ENCODE measurements at regions not wholly inside any gene's neighbourhood (a gene's known extent, or its start where the extent isn't known, plus 50 kb on each side); places are given as distances from the start of the nearest gene placed in this dataset.

- Mint-ChIP-seq H3K36me3 (no peaks in the 10 kb centered on the region), H3K4me1 (no peaks in the 10 kb centered on the region), H3K9me3 (no peaks in the 10 kb centered on the region), H3K27me3 (peaks cover 0 to 13% of the 10 kb centered on the region in 2 donors), H3K27ac (no peak overlapping the region), H3K4me3 (no peak overlapping the region)
- Histone ChIP-seq H3K4me1 (ENCODE audit: control insufficient read depth in 1 of 2, extremely low read depth in 1 of 2, insufficient read depth in 2 of 2, low read length in 2 of 2) (no peaks in the 10 kb centered on the region), H3K27ac (ENCODE audit: low read length) (no peak overlapping the region), H3K4me3 (ENCODE audit: control insufficient read depth in 1 of 2, extremely low read depth in 1 of 2, low read length in 1 of 2) (no peak overlapping the region), H3K27me3 (replicated peaks in 1 of 2; ENCODE audit: control insufficient read depth in 2 of 2, extremely low read depth in 1 of 2, insufficient read depth in 2 of 2, low read length in 1 of 2) (no peaks in the 10 kb centered on the region), H3K36me3 (ENCODE audit: control insufficient read depth in 2 of 2, extremely low read depth in 1 of 2, insufficient read depth in 1 of 2, low read length in 1 of 2) (no peaks in the 10 kb centered on the region), H3K9me3 (no peaks in the 10 kb centered on the region)
- ChIA-PET POLR2A (interaction anchor here (0.6 kb wide), 2 partner anchors 209 to 771 kb away, joined by 3 read pairs; no protein-coding TSS in a partner anchor), CTCF (no interaction called here)
- DNase-seq = no peak
- ATAC-seq (replicated peaks in 1 of 4) = no peak
Measured at GRCh38 chr9:31103836-31104235, 1280.6 kb upstream of the ACO1 start.

- H3K27me3 ChIP-seq (replicated peaks in 1 of 2; ENCODE audit: control insufficient read depth in 2 of 2, extremely low read depth in 1 of 2, insufficient read depth in 2 of 2, low read length in 1 of 2) = no peaks in the 10 kb centered on the region
- H3K27ac Mint-ChIP-seq = no peak overlapping the region
- ATAC-seq (replicated peaks in 1 of 4) (no peak), DNase-seq (no peak)
- H3K27ac ChIP-seq (ENCODE audit: low read length) = no peak overlapping the region
- H3K4me1 ChIP-seq (ENCODE audit: control insufficient read depth in 1 of 2, extremely low read depth in 1 of 2, insufficient read depth in 2 of 2, low read length in 2 of 2) = no peaks in the 10 kb centered on the region
- no CpG with 5 or more reads among the region's 4 CpGs for WGBS (ENCODE audit: insufficient coverage)
- no peak overlapping the region for H3K4me3 Mint-ChIP-seq
- no peaks in the 10 kb centered on the region for H3K36me3 Mint-ChIP-seq
- H3K27me3 Mint-ChIP-seq = peaks cover 0 to 13% of the 10 kb centered on the region in 2 donors
- no peaks in the 10 kb centered on the region for H3K36me3 ChIP-seq (ENCODE audit: control insufficient read depth in 2 of 2, extremely low read depth in 1 of 2, insufficient read depth in 1 of 2, low read length in 1 of 2)
- H3K9me3 Mint-ChIP-seq = no peaks in the 10 kb centered on the region
- H3K4me1 Mint-ChIP-seq = no peaks in the 10 kb centered on the region
- H3K9me3 ChIP-seq = no peaks in the 10 kb centered on the region
- POLR2A ChIA-PET = interaction anchor here (0.6 kb wide), 2 partner anchors 208 to 771 kb away, joined by 3 read pairs; no protein-coding TSS in a partner anchor
- CTCF ChIA-PET = no interaction called here
- H3K4me3 ChIP-seq (ENCODE audit: control insufficient read depth in 1 of 2, extremely low read depth in 1 of 2, low read length in 1 of 2) = no peak overlapping the region
Measured at GRCh38 chr9:31104249-31104648, 1280.2 kb upstream of the ACO1 start.

GRCh38 chr9:31112491-31112890 lies 1272.0 kb upstream of the ACO1 start:
- Mint-ChIP-seq H3K4me1 (no peaks in the 10 kb centered on the region), H3K27me3 (peaks cover 2 to 4% of the 10 kb centered on the region in 2 donors), H3K36me3 (no peaks in the 10 kb centered on the region), H3K27ac (no peak overlapping the region), H3K9me3 (no peaks in the 10 kb centered on the region), H3K4me3 (no peak overlapping the region)
- no peaks in the 10 kb centered on the region for H3K9me3 ChIP-seq
- no peak overlapping the region for H3K4me3 ChIP-seq (ENCODE audit: control insufficient read depth in 1 of 2, extremely low read depth in 1 of 2, low read length in 1 of 2)
- DNase-seq (no peak), ATAC-seq (replicated peaks in 1 of 4) (no peak)
- H3K27ac ChIP-seq (ENCODE audit: low read length) = no peak overlapping the region
- H3K36me3 ChIP-seq (ENCODE audit: control insufficient read depth in 2 of 2, extremely low read depth in 1 of 2, insufficient read depth in 1 of 2, low read length in 1 of 2) = no peaks in the 10 kb centered on the region
- CTCF ChIA-PET = no interaction called here
- no peaks in the 10 kb centered on the region for H3K4me1 ChIP-seq (ENCODE audit: control insufficient read depth in 1 of 2, extremely low read depth in 1 of 2, insufficient read depth in 2 of 2, low read length in 2 of 2)
- POLR2A ChIA-PET = no interaction called here
- H3K27me3 ChIP-seq (replicated peaks in 1 of 2; ENCODE audit: control insufficient read depth in 2 of 2, extremely low read depth in 1 of 2, insufficient read depth in 2 of 2, low read length in 1 of 2) = no peaks in the 10 kb centered on the region

GRCh38 chr9:31114346-31114745 lies 1270.1 kb upstream of the ACO1 start:
- CTCF ChIA-PET = no interaction called here
- H3K4me1 ChIP-seq (ENCODE audit: control insufficient read depth in 1 of 2, extremely low read depth in 1 of 2, insufficient read depth in 2 of 2, low read length in 2 of 2) = no peaks in the 10 kb centered on the region
- ATAC-seq (replicated peaks in 1 of 4) (no peak), DNase-seq (no peak)
- H3K9me3 Mint-ChIP-seq = no peaks in the 10 kb centered on the region
- no peak overlapping the region for H3K27ac ChIP-seq (ENCODE audit: low read length)
- H3K27ac Mint-ChIP-seq = no peak overlapping the region
- H3K36me3 Mint-ChIP-seq = no peaks in the 10 kb centered on the region
- H3K9me3 ChIP-seq = no peaks in the 10 kb centered on the region
- no peak overlapping the region for H3K4me3 Mint-ChIP-seq
- H3K27me3 Mint-ChIP-seq = peaks cover 2 to 4% of the 10 kb centered on the region in 2 donors
- POLR2A ChIA-PET = no interaction called here
- no peaks in the 10 kb centered on the region for H3K36me3 ChIP-seq (ENCODE audit: control insufficient read depth in 2 of 2, extremely low read depth in 1 of 2, insufficient read depth in 1 of 2, low read length in 1 of 2)
- no peaks in the 10 kb centered on the region for H3K4me1 Mint-ChIP-seq
- H3K4me3 ChIP-seq (ENCODE audit: control insufficient read depth in 1 of 2, extremely low read depth in 1 of 2, low read length in 1 of 2) = no peak overlapping the region
- 100% methylated on average over 1 of the region's 1 CpG for WGBS (ENCODE audit: insufficient coverage)
- H3K27me3 ChIP-seq (replicated peaks in 1 of 2; ENCODE audit: control insufficient read depth in 2 of 2, extremely low read depth in 1 of 2, insufficient read depth in 2 of 2, low read length in 1 of 2) = no peaks in the 10 kb centered on the region

- H3K4me3 ChIP-seq (ENCODE audit: control insufficient read depth in 1 of 2, extremely low read depth in 1 of 2, low read length in 1 of 2) = no peak overlapping the region
- no peak overlapping the region for H3K4me3 Mint-ChIP-seq
- no peaks in the 10 kb centered on the region for H3K36me3 ChIP-seq (ENCODE audit: control insufficient read depth in 2 of 2, extremely low read depth in 1 of 2, insufficient read depth in 1 of 2, low read length in 1 of 2)
- peaks cover 5 to 7% (median 6%) of the 10 kb centered on the region in 3 donors for H3K9me3 Mint-ChIP-seq
- peaks cover 6% of the 10 kb centered on the region for H3K36me3 Mint-ChIP-seq
- no peak overlapping the region for H3K27ac ChIP-seq (ENCODE audit: low read length)
- H3K4me1 Mint-ChIP-seq = peaks cover 5 to 9% (median 7%) of the 10 kb centered on the region in 3 donors
- no peaks in the 10 kb centered on the region for H3K4me1 ChIP-seq (ENCODE audit: control insufficient read depth in 1 of 2, extremely low read depth in 1 of 2, insufficient read depth in 2 of 2, low read length in 2 of 2)
- ChIA-PET POLR2A (no interaction called here), CTCF (interaction anchor here (0.7 to 1.9 kb wide), 5 partner anchors 10 to 678 kb away, joined by 3 to 6 read pairs (median 3); no protein-coding TSS in a partner anchor)
- H3K27me3 Mint-ChIP-seq = peaks cover 0 to 4% of the 10 kb centered on the region in 2 donors
- H3K27ac Mint-ChIP-seq = peak overlapping the region in 1 of 2 donors; percentile 37
- ATAC-seq (replicated peaks in 1 of 4) = peak; percentile 64 to 89 (median 88)
- 40% methylated on average over 5 of the region's 5 CpGs for WGBS (ENCODE audit: insufficient coverage)
- H3K9me3 ChIP-seq = no peaks in the 10 kb centered on the region
- DNase-seq = peak in 32 of 35 experiments; percentile 6 to 72 (median 31)
- no peaks in the 10 kb centered on the region for H3K27me3 ChIP-seq (replicated peaks in 1 of 2; ENCODE audit: control insufficient read depth in 2 of 2, extremely low read depth in 1 of 2, insufficient read depth in 2 of 2, low read length in 1 of 2)
Measured at GRCh38 chr9:31119890-31120454, 1264.5 kb upstream of the ACO1 start.

GRCh38 chr9:31124389-31124788 lies 1260.1 kb upstream of the ACO1 start:
- H3K27me3 Mint-ChIP-seq = no peaks in the 10 kb centered on the region
- peaks cover 6% of the 10 kb centered on the region for H3K36me3 Mint-ChIP-seq
- POLR2A ChIA-PET = no interaction called here
- DNase-seq = no peak
- H3K27ac Mint-ChIP-seq = no peak overlapping the region
- no CpG with 5 or more reads among the region's 1 CpG for WGBS (ENCODE audit: insufficient coverage)
- H3K27me3 ChIP-seq (replicated peaks in 1 of 2; ENCODE audit: control insufficient read depth in 2 of 2, extremely low read depth in 1 of 2, insufficient read depth in 2 of 2, low read length in 1 of 2) = no peaks in the 10 kb centered on the region
- H3K4me1 Mint-ChIP-seq = peaks cover 8 to 15% (median 9%) of the 10 kb centered on the region in 3 donors
- H3K27ac ChIP-seq (ENCODE audit: low read length) = no peak overlapping the region
- no peak overlapping the region for H3K4me3 Mint-ChIP-seq
- no peaks in the 10 kb centered on the region for H3K4me1 ChIP-seq (ENCODE audit: control insufficient read depth in 1 of 2, extremely low read depth in 1 of 2, insufficient read depth in 2 of 2, low read length in 2 of 2)
- ATAC-seq (replicated peaks in 1 of 4) = no peak
- no peak overlapping the region for H3K4me3 ChIP-seq (ENCODE audit: control insufficient read depth in 1 of 2, extremely low read depth in 1 of 2, low read length in 1 of 2)
- CTCF ChIA-PET = no interaction called here
- no peaks in the 10 kb centered on the region for H3K36me3 ChIP-seq (ENCODE audit: control insufficient read depth in 2 of 2, extremely low read depth in 1 of 2, insufficient read depth in 1 of 2, low read length in 1 of 2)
- H3K9me3 Mint-ChIP-seq = peaks cover 5 to 7% (median 6%) of the 10 kb centered on the region in 3 donors
- no peaks in the 10 kb centered on the region for H3K9me3 ChIP-seq

GRCh38 chr9:31135567-31135966 lies 1248.9 kb upstream of the ACO1 start:
- H3K36me3 ChIP-seq (ENCODE audit: control insufficient read depth in 2 of 2, extremely low read depth in 1 of 2, insufficient read depth in 1 of 2, low read length in 1 of 2) = no peaks in the 10 kb centered on the region
- Mint-ChIP-seq H3K4me3 (no peak overlapping the region), H3K4me1 (peaks cover 7 to 8% (median 8%) of the 10 kb centered on the region in 3 donors), H3K27ac (no peak overlapping the region), H3K27me3 (no peaks in the 10 kb centered on the region), H3K36me3 (no peaks in the 10 kb centered on the region), H3K9me3 (no peaks in the 10 kb centered on the region)
- no peaks in the 10 kb centered on the region for H3K4me1 ChIP-seq (ENCODE audit: control insufficient read depth in 1 of 2, extremely low read depth in 1 of 2, insufficient read depth in 2 of 2, low read length in 2 of 2)
- ChIA-PET POLR2A (interaction anchor here in 1 of 2 donors (0.6 kb wide), 1 partner anchor 58 kb away, joined by 11 read pairs; no protein-coding TSS in a partner anchor), CTCF (interaction anchor here (0.6 to 1.0 kb wide), 2 partner anchors 64 to 326 kb away, joined by 3 to 4 read pairs; no protein-coding TSS in a partner anchor)
- no peak for ATAC-seq (replicated peaks in 1 of 4)
- WGBS (ENCODE audit: insufficient coverage) = no CpG with 5 or more reads among the region's 3 CpGs
- no peak overlapping the region for H3K27ac ChIP-seq (ENCODE audit: low read length)
- no peaks in the 10 kb centered on the region for H3K27me3 ChIP-seq (replicated peaks in 1 of 2; ENCODE audit: control insufficient read depth in 2 of 2, extremely low read depth in 1 of 2, insufficient read depth in 2 of 2, low read length in 1 of 2)
- no peak for DNase-seq
- no peak overlapping the region for H3K4me3 ChIP-seq (ENCODE audit: control insufficient read depth in 1 of 2, extremely low read depth in 1 of 2, low read length in 1 of 2)
- no peaks in the 10 kb centered on the region for H3K9me3 ChIP-seq

Data from T-cell (primary cell).